ENCODE measurements at regions not wholly inside any gene's neighbourhood (a gene's known extent, or its start where the extent isn't known, plus 50 kb on each side); places are given as distances from the start of the nearest gene placed in this dataset.

GRCh38 chr1:87673309-87673708 is 344.6 kb downstream of the LMO4 start:
- Histone ChIP-seq H3K9ac (ENCODE audit: low read depth, low read length) (no peak overlapping the region), H3K27me3 (ENCODE audit: control insufficient read depth, insufficient read depth, low read length) (no peaks in the 10 kb centered on the region), H3K4me2 (ENCODE audit: low read length) (no peak overlapping the region), H3K9me3 (replicated peaks; ENCODE audit: low read length) (no peaks in the 10 kb centered on the region), H3K4me3 (ENCODE audit: low read length) (no peak overlapping the region), H3K4me1 (ENCODE audit: control insufficient read depth, insufficient read depth, low read length) (no peaks in the 10 kb centered on the region), H3K36me3 (ENCODE audit: insufficient read depth, low read length) (no peaks in the 10 kb centered on the region)

- Histone ChIP-seq H3K36me3 (ENCODE audit: insufficient read depth, low read length) (no peaks in the 10 kb centered on the region), H3K27me3 (ENCODE audit: control insufficient read depth, insufficient read depth, low read length) (no peaks in the 10 kb centered on the region), H3K9me3 (replicated peaks; ENCODE audit: low read length) (no peaks in the 10 kb centered on the region), H3K4me3 (ENCODE audit: low read length) (no peak overlapping the region), H3K9ac (ENCODE audit: low read depth, low read length) (no peak overlapping the region), H3K4me2 (ENCODE audit: low read length) (no peak overlapping the region), H3K4me1 (ENCODE audit: control insufficient read depth, insufficient read depth, low read length) (no peaks in the 10 kb centered on the region)
Observed at GRCh38 chr1:87673748-87674147, 345.1 kb downstream of the LMO4 start.

GRCh38 chr1:87674791-87675190 is 346.1 kb downstream of the LMO4 start:
- Histone ChIP-seq H3K4me2 (ENCODE audit: low read length) (no peak overlapping the region), H3K4me1 (ENCODE audit: control insufficient read depth, insufficient read depth, low read length) (no peaks in the 10 kb centered on the region), H3K4me3 (ENCODE audit: low read length) (no peak overlapping the region), H3K27me3 (ENCODE audit: control insufficient read depth, insufficient read depth, low read length) (no peaks in the 10 kb centered on the region), H3K9ac (ENCODE audit: low read depth, low read length) (no peak overlapping the region), H3K9me3 (replicated peaks; ENCODE audit: low read length) (no peaks in the 10 kb centered on the region), H3K36me3 (ENCODE audit: insufficient read depth, low read length) (no peaks in the 10 kb centered on the region)

GRCh38 chr1:87678266-87678665 is 349.6 kb downstream of the LMO4 start:
- Histone ChIP-seq H3K36me3 (ENCODE audit: insufficient read depth, low read length) (no peaks in the 10 kb centered on the region), H3K4me2 (ENCODE audit: low read length) (no peak overlapping the region), H3K9me3 (replicated peaks; ENCODE audit: low read length) (no peaks in the 10 kb centered on the region), H3K9ac (ENCODE audit: low read depth, low read length) (no peak overlapping the region), H3K27me3 (ENCODE audit: control insufficient read depth, insufficient read depth, low read length) (no peaks in the 10 kb centered on the region), H3K4me3 (ENCODE audit: low read length) (no peak overlapping the region), H3K4me1 (ENCODE audit: control insufficient read depth, insufficient read depth, low read length) (no peaks in the 10 kb centered on the region)

- Histone ChIP-seq H3K36me3 (ENCODE audit: insufficient read depth, low read length) (no peaks in the 10 kb centered on the region), H3K4me1 (ENCODE audit: control insufficient read depth, insufficient read depth, low read length) (peaks cover 13% of the 10 kb centered on the region), H3K9ac (ENCODE audit: low read depth, low read length) (no peak overlapping the region), H3K4me2 (ENCODE audit: low read length) (no peak overlapping the region), H3K9me3 (replicated peaks; ENCODE audit: low read length) (no peaks in the 10 kb centered on the region), H3K27me3 (ENCODE audit: control insufficient read depth, insufficient read depth, low read length) (no peaks in the 10 kb centered on the region), H3K4me3 (ENCODE audit: low read length) (no peak overlapping the region)
Observed at GRCh38 chr1:87682565-87682964, 353.9 kb downstream of the LMO4 start.

- peak overlapping the region; percentile 72 for H3K9ac ChIP-seq (ENCODE audit: low read depth, low read length)
- H3K36me3 ChIP-seq (ENCODE audit: insufficient read depth, low read length): no peaks in the 10 kb centered on the region
- H3K4me1 ChIP-seq (ENCODE audit: control insufficient read depth, insufficient read depth, low read length): peaks cover 13% of the 10 kb centered on the region
- H3K4me3 ChIP-seq (ENCODE audit: low read length): peak overlapping the region; percentile 74
- no peaks in the 10 kb centered on the region for H3K27me3 ChIP-seq (ENCODE audit: control insufficient read depth, insufficient read depth, low read length)
- H3K4me2 ChIP-seq (ENCODE audit: low read length): peak overlapping the region; percentile 88
- no peaks in the 10 kb centered on the region for H3K9me3 ChIP-seq (replicated peaks; ENCODE audit: low read length)
Observed at GRCh38 chr1:87683196-87683956, 354.7 kb downstream of the LMO4 start.

- Histone ChIP-seq H3K4me1 (ENCODE audit: control insufficient read depth, insufficient read depth, low read length) (peaks cover 13% of the 10 kb centered on the region), H3K36me3 (ENCODE audit: insufficient read depth, low read length) (no peaks in the 10 kb centered on the region), H3K27me3 (ENCODE audit: control insufficient read depth, insufficient read depth, low read length) (no peaks in the 10 kb centered on the region), H3K9me3 (replicated peaks; ENCODE audit: low read length) (no peaks in the 10 kb centered on the region), H3K4me2 (ENCODE audit: low read length) (peak overlapping the region; percentile 88), H3K4me3 (ENCODE audit: low read length) (peak overlapping the region; percentile 74), H3K9ac (ENCODE audit: low read depth, low read length) (peak overlapping the region; percentile 72)
Observed at GRCh38 chr1:87684194-87684593, 355.5 kb downstream of the LMO4 start.

GRCh38 chr1:87684713-87685205 is 356.1 kb downstream of the LMO4 start:
- H3K27me3 ChIP-seq (ENCODE audit: control insufficient read depth, insufficient read depth, low read length): no peaks in the 10 kb centered on the region
- H3K9me3 ChIP-seq (replicated peaks; ENCODE audit: low read length): no peaks in the 10 kb centered on the region
- peak overlapping the region; percentile 72 for H3K9ac ChIP-seq (ENCODE audit: low read depth, low read length)
- peak overlapping the region; percentile 88 for H3K4me2 ChIP-seq (ENCODE audit: low read length)
- peaks cover 13% of the 10 kb centered on the region for H3K4me1 ChIP-seq (ENCODE audit: control insufficient read depth, insufficient read depth, low read length)
- H3K4me3 ChIP-seq (ENCODE audit: low read length): peak overlapping the region; percentile 74
- no peaks in the 10 kb centered on the region for H3K36me3 ChIP-seq (ENCODE audit: insufficient read depth, low read length)

GRCh38 chr1:87685311-87686135 is 356.8 kb downstream of the LMO4 start:
- no peaks in the 10 kb centered on the region for H3K36me3 ChIP-seq (ENCODE audit: insufficient read depth, low read length)
- no peaks in the 10 kb centered on the region for H3K27me3 ChIP-seq (ENCODE audit: control insufficient read depth, insufficient read depth, low read length)
- H3K4me1 ChIP-seq (ENCODE audit: control insufficient read depth, insufficient read depth, low read length): peaks cover 13% of the 10 kb centered on the region
- no peaks in the 10 kb centered on the region for H3K9me3 ChIP-seq (replicated peaks; ENCODE audit: low read length)
- no peak overlapping the region for H3K9ac ChIP-seq (ENCODE audit: low read depth, low read length)
- peak overlapping the region; percentile 88 for H3K4me2 ChIP-seq (ENCODE audit: low read length)
- no peak overlapping the region for H3K4me3 ChIP-seq (ENCODE audit: low read length)

GRCh38 chr1:87686136-87686495 is 357.4 kb downstream of the LMO4 start:
- no peaks in the 10 kb centered on the region for H3K27me3 ChIP-seq (ENCODE audit: control insufficient read depth, insufficient read depth, low read length)
- no peak overlapping the region for H3K9ac ChIP-seq (ENCODE audit: low read depth, low read length)
- H3K4me2 ChIP-seq (ENCODE audit: low read length): no peak overlapping the region
- H3K4me1 ChIP-seq (ENCODE audit: control insufficient read depth, insufficient read depth, low read length): peaks cover 13% of the 10 kb centered on the region
- no peaks in the 10 kb centered on the region for H3K9me3 ChIP-seq (replicated peaks; ENCODE audit: low read length)
- no peak overlapping the region for H3K4me3 ChIP-seq (ENCODE audit: low read length)
- no peaks in the 10 kb centered on the region for H3K36me3 ChIP-seq (ENCODE audit: insufficient read depth, low read length)

- Histone ChIP-seq H3K27me3 (ENCODE audit: control insufficient read depth, insufficient read depth, low read length) (no peaks in the 10 kb centered on the region), H3K9ac (ENCODE audit: low read depth, low read length) (no peak overlapping the region), H3K4me3 (ENCODE audit: low read length) (no peak overlapping the region), H3K9me3 (replicated peaks; ENCODE audit: low read length) (no peaks in the 10 kb centered on the region), H3K36me3 (ENCODE audit: insufficient read depth, low read length) (no peaks in the 10 kb centered on the region), H3K4me1 (ENCODE audit: control insufficient read depth, insufficient read depth, low read length) (peaks cover 13% of the 10 kb centered on the region), H3K4me2 (ENCODE audit: low read length) (no peak overlapping the region)
Observed at GRCh38 chr1:87686671-87687070, 358.0 kb downstream of the LMO4 start.
